B cell (primary cell): ENCODE measurements at regions not wholly inside any gene's neighbourhood (a gene's known extent, or its start where the extent isn't known, plus 50 kb on each side); places are given as distances from the start of the nearest gene placed in this dataset.

Experiments used
- CTCF ChIP-seq: fragments of 200-600 bp; IDR thresholded peaks from one replicate; pipeline ENCODE4 v1.8.0; 2022; ENCODE audit warnings: antibody characterized with exemption, mild to moderate bottlenecking
- EZH2 ChIP-seq: IDR thresholded peaks from 2 replicates; pipeline ENCODE4 v1.6.1; 2012; ENCODE audit warnings: borderline replicate concordance, low read depth, mild to moderate bottlenecking, moderate library complexity, low read length; ENCODE audit not compliant: insufficient read depth, poor library complexity, severe bottlenecking

- TF ChIP-seq CTCF: no peak
- no peak for TF ChIP-seq EZH2
Observed at GRCh38 chr6:23633996-23634395, 492.0 kb upstream of the NRSN1 start.
